GM19193 (cell line): ENCODE measurements at regions not wholly inside any gene's neighbourhood (a gene's known extent, or its start where the extent isn't known, plus 50 kb on each side); places are given as distances from the start of the nearest gene placed in this dataset.

Source experiments
- POLR2A ChIP-seq: IDR thresholded peaks from 4 replicates; pipeline ENCODE4 v1.6.1; 2011; ENCODE audit not compliant: insufficient read depth, insufficient read length; ENCODE audit errors: extremely low read depth

GRCh38 chr14:61954306-61954705 lies 192.1 kb downstream of the SNAPC1 start:
- no peak for TF ChIP-seq POLR2A

GRCh38 chr14:61956517-61956916 lies 194.3 kb downstream of the SNAPC1 start:
- no peak for TF ChIP-seq POLR2A

- TF ChIP-seq POLR2A = no peak
Measured at GRCh38 chr14:61959348-61959747, 197.1 kb downstream of the SNAPC1 start.

GRCh38 chr14:61961369-61961768 lies 199.1 kb downstream of the SNAPC1 start:
- TF ChIP-seq POLR2A = no peak

GRCh38 chr14:61963926-61964325 lies 201.7 kb downstream of the SNAPC1 start:
- no peak for TF ChIP-seq POLR2A

- no peak for TF ChIP-seq POLR2A
Measured at GRCh38 chr14:61965030-61965745, 203.0 kb downstream of the SNAPC1 start.

GRCh38 chr14:61968207-61968606 lies 206.0 kb downstream of the SNAPC1 start:
- TF ChIP-seq POLR2A = no peak

GRCh38 chr14:61972711-61973110 lies 210.5 kb downstream of the SNAPC1 start:
- TF ChIP-seq POLR2A = no peak

GRCh38 chr14:61973981-61974380 lies 211.8 kb downstream of the SNAPC1 start:
- no peak for TF ChIP-seq POLR2A

GRCh38 chr14:61977217-61977616 lies 215.0 kb downstream of the SNAPC1 start:
- TF ChIP-seq POLR2A = no peak

- no peak for TF ChIP-seq POLR2A
Measured at GRCh38 chr14:61988240-61988639, 226.0 kb downstream of the SNAPC1 start.

GRCh38 chr14:61992139-61992538 lies 229.9 kb downstream of the SNAPC1 start:
- no peak for TF ChIP-seq POLR2A

GRCh38 chr14:61992926-61993325 lies 230.7 kb downstream of the SNAPC1 start:
- no peak for TF ChIP-seq POLR2A

GRCh38 chr14:61994589-61994988 lies 232.4 kb downstream of the SNAPC1 start:
- TF ChIP-seq POLR2A = no peak

GRCh38 chr14:61996753-61997152 lies 234.5 kb downstream of the SNAPC1 start:
- no peak for TF ChIP-seq POLR2A

GRCh38 chr14:61997161-61997560 lies 234.9 kb downstream of the SNAPC1 start:
- TF ChIP-seq POLR2A = no peak

GRCh38 chr14:62001963-62002362 lies 239.7 kb downstream of the SNAPC1 start:
- no peak for TF ChIP-seq POLR2A
